ENCODE measurements at regions not wholly inside any gene's neighbourhood (a gene's known extent, or its start where the extent isn't known, plus 50 kb on each side); places are given as distances from the start of the nearest gene placed in this dataset.

GRCh38 chr13:65479692-65480091, 1750.4 kb downstream of the PCDH9 start:
- intact Hi-C loops (cut with DNase I) = no loop called here
- H3K4me3 ChIP-seq (replicated peaks in 1 of 3) = no peak overlapping the region
- TF ChIP-seq, protein P1, sequence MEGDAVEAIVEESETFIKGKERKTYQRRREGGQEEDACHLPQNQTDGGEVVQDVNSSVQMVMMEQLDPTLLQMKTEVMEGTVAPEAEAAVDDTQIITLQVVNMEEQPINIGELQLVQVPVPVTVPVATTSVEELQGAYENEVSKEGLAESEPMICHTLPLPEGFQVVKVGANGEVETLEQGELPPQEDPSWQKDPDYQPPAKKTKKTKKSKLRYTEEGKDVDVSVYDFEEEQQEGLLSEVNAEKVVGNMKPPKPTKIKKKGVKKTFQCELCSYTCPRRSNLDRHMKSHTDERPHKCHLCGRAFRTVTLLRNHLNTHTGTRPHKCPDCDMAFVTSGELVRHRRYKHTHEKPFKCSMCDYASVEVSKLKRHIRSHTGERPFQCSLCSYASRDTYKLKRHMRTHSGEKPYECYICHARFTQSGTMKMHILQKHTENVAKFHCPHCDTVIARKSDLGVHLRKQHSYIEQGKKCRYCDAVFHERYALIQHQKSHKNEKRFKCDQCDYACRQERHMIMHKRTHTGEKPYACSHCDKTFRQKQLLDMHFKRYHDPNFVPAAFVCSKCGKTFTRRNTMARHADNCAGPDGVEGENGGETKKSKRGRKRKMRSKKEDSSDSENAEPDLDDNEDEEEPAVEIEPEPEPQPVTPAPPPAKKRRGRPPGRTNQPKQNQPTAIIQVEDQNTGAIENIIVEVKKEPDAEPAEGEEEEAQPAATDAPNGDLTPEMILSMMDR (IDR thresholded peaks at IDR 0.05) = no peak
- TF ChIP-seq POLR2A (IDR thresholded peaks at IDR 0.05) = no peak
- no peaks in the 10 kb centered on the region for H3K9me3 ChIP-seq
- no peak for DNase-seq
- H3K4me1 ChIP-seq = no peaks in the 10 kb centered on the region
- no peaks in the 10 kb centered on the region for H3K36me3 ChIP-seq
- 80 to 81% methylated on average over 2 of the region's 2 CpGs for WGBS, 2 donors
- no peaks in the 10 kb centered on the region for H3K27me3 ChIP-seq
- H3K27ac ChIP-seq = no peak overlapping the region

- intact Hi-C loops (cut with DNase I) = no loop called here
- Histone ChIP-seq H3K4me1 (no peaks in the 10 kb centered on the region), H3K9me3 (no peaks in the 10 kb centered on the region), H3K4me3 (replicated peaks in 1 of 3) (no peak overlapping the region), H3K27ac (no peak overlapping the region), H3K36me3 (no peaks in the 10 kb centered on the region), H3K27me3 (no peaks in the 10 kb centered on the region)
- DNase-seq = no peak
- TF ChIP-seq POLR2A (IDR thresholded peaks at IDR 0.05) = no peak
- TF ChIP-seq, protein P1 (IDR thresholded peaks at IDR 0.05) = no peak
- 97 to 99% methylated on average over 1 of the region's 1 CpG for WGBS, 2 donors
Observed at GRCh38 chr13:65473196-65473595, 1756.9 kb downstream of the PCDH9 start.

- Histone ChIP-seq H3K4me3 (replicated peaks in 1 of 3) (no peak overlapping the region), H3K36me3 (no peaks in the 10 kb centered on the region), H3K9me3 (no peaks in the 10 kb centered on the region), H3K27me3 (no peaks in the 10 kb centered on the region), H3K4me1 (no peaks in the 10 kb centered on the region), H3K27ac (no peak overlapping the region)
- intact Hi-C loops (cut with DNase I) = no loop called here
- WGBS, 2 donors = 78 to 79% methylated on average over 2 of the region's 2 CpGs
- DNase-seq = no peak
- TF ChIP-seq POLR2A (IDR thresholded peaks at IDR 0.05) = no peak
- TF ChIP-seq, protein P1 (IDR thresholded peaks at IDR 0.05) = no peak
Observed at GRCh38 chr13:65472336-65472735, 1757.8 kb downstream of the PCDH9 start.

GRCh38 chr13:65470781-65471180, 1759.4 kb downstream of the PCDH9 start:
- 80% methylated on average over 2 of the region's 2 CpGs for WGBS, 2 donors

DNA sequence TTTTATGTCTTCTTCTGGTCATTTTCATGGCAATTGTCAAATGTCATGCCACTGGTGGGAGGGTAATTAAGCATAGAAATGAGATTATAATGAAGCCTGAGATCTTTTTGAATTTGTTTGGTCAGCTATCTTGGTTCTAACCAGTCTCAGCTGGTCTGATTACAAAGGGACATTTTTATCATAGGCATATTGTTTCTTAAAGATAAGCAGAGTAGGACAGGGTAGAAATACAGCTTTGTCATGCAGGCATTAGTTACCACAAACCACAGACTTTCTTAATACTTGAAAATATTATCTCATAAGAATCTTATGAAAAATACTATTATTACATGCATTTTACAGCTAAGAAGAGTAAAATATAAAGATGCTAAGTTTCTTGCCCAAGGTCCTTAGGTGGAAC, 1761.5 kb downstream of the PCDH9 start:
- intact Hi-C loops (cut with DNase I) = no loop called here
- Histone ChIP-seq H3K9me3 (no peaks in the 10 kb centered on the region), H3K36me3 (no peaks in the 10 kb centered on the region), H3K4me3 (replicated peaks in 1 of 3) (no peak overlapping the region), H3K27ac (no peak overlapping the region), H3K4me1 (no peaks in the 10 kb centered on the region), H3K27me3 (no peaks in the 10 kb centered on the region)
- TF ChIP-seq, protein P1 (IDR thresholded peaks at IDR 0.05) = no peak
- TF ChIP-seq POLR2A (IDR thresholded peaks at IDR 0.05) = no peak
- no peak for DNase-seq

More at GRCh38 chr13:65470781-65471180, 1759.4 kb downstream of the PCDH9 start:
- TF ChIP-seq, protein P1 (IDR thresholded peaks at IDR 0.05) = no peak
- no peak for TF ChIP-seq POLR2A (IDR thresholded peaks at IDR 0.05)
- no peak overlapping the region for H3K4me3 ChIP-seq (replicated peaks in 1 of 3)
- H3K27ac ChIP-seq = no peak overlapping the region
- H3K27me3 ChIP-seq = no peaks in the 10 kb centered on the region
- DNase-seq = no peak
- H3K4me1 ChIP-seq = no peaks in the 10 kb centered on the region
- no peaks in the 10 kb centered on the region for H3K36me3 ChIP-seq
- intact Hi-C loops (cut with DNase I) = no loop called here
- no peaks in the 10 kb centered on the region for H3K9me3 ChIP-seq
